Stimulated activated CD8-positive, alpha-beta memory T cell treated with anti-CD3 and anti-CD28 coated beads, Interleukin-7, amount 100 ng/mL, for 48 hours (primary cell): ENCODE measurements at regions not wholly inside any gene's neighbourhood (a gene's known extent, or its start where the extent isn't known, plus 50 kb on each side); places are given as distances from the start of the nearest gene placed in this dataset.
A peak's percentile ranks its signal among the peaks of the same experiment; 100 is the strongest.
"Not testable (repeated sequence)": the region's sequence is repeated elsewhere in the genome, so short reads cannot be mapped to it uniquely, and the experiment has no call there.

Source experiments
- DNase-seq, 2 donors: peaks; one replicate each; pipeline ENCODE4 v3.0.0-alpha.2; 2020; ENCODE audit warnings: low read depth in 1 of 2; ENCODE audit errors: extremely low read depth in 1 of 2

- DNase-seq: no peak
Observed at GRCh38 chr2:238775591-238775990, 72.3 kb upstream of the TWIST2 start.

GRCh38 chr2:238776003-238776760 is 71.7 kb upstream of the TWIST2 start:
- DNase-seq: no peak

- DNase-seq: not testable (repeated sequence)
Observed at GRCh38 chr2:238776761-238777046, 71.2 kb upstream of the TWIST2 start.

GRCh38 chr2:238777369-238778067 is 70.4 kb upstream of the TWIST2 start:
- DNase-seq: no peak

- peak; percentile 5 to 38 for DNase-seq
Observed at GRCh38 chr2:238784671-238785527, 63.0 kb upstream of the TWIST2 start.

GRCh38 chr2:238785528-238785860 is 62.4 kb upstream of the TWIST2 start:
- DNase-seq: no peak

GRCh38 chr2:238786379-238786778 is 61.5 kb upstream of the TWIST2 start:
- DNase-seq: no peak

GRCh38 chr2:238786792-238787490 is 60.9 kb upstream of the TWIST2 start:
- DNase-seq: no peak

GRCh38 chr2:238787501-238787900 is 60.4 kb upstream of the TWIST2 start:
- no peak for DNase-seq

- DNase-seq: no peak
Observed at GRCh38 chr2:238789317-238789806, 58.5 kb upstream of the TWIST2 start.

- no peak for DNase-seq
Observed at GRCh38 chr2:238790126-238790832, 57.6 kb upstream of the TWIST2 start.

- DNase-seq: no peak
Observed at GRCh38 chr2:238790833-238791230, 57.1 kb upstream of the TWIST2 start.

GRCh38 chr2:238791354-238791753 is 56.5 kb upstream of the TWIST2 start:
- no peak for DNase-seq

GRCh38 chr2:238793306-238793705 is 54.6 kb upstream of the TWIST2 start:
- DNase-seq: no peak

GRCh38 chr2:238793801-238794449 is 54.0 kb upstream of the TWIST2 start:
- DNase-seq: no peak

- DNase-seq: no peak
Observed at GRCh38 chr2:238796223-238796885, 51.5 kb upstream of the TWIST2 start.

GRCh38 chr2:238797537-238797936 is 50.3 kb upstream of the TWIST2 start:
- DNase-seq: no peak
